Natural killer cell (primary cell): ENCODE measurements at regions not wholly inside any gene's neighbourhood (a gene's known extent, or its start where the extent isn't known, plus 50 kb on each side); places are given as distances from the start of the nearest gene placed in this dataset.

ENCODE experiments used
- ATAC-seq, 3 donors: fragments of 150-1000 bp in 2 of 3; fragments of 200-7000 bp in 1 of 3; cut with Tn5 transposase; 1 replicate in 1 of 3; 2 replicates in 2 of 3; pipeline ENCODE4 v1.10.0; 2021; ENCODE audit warnings: mild to moderate bottlenecking in 2 of 3, moderate library complexity in 2 of 3
- DNase-seq, 2 donors: peaks; one replicate each; pipeline versions ENCODE4 v3.0.0 to v3.0.0-alpha.2; 2013 to 2021; ENCODE audit warnings: mixed read lengths in 1 of 2
- H3K27ac ChIP-seq: one replicate; pipeline ENCODE4 v1.5.1; 2013; ENCODE audit warnings: mild to moderate bottlenecking, low read length
- H3K27me3 ChIP-seq: one replicate; pipeline ENCODE4 v1.6.1; 2013; ENCODE audit warnings: low read length; ENCODE audit not compliant: control insufficient read depth, insufficient read depth
- H3K36me3 ChIP-seq: one replicate; pipeline ENCODE4 v1.6.1; 2013; ENCODE audit warnings: low read length; ENCODE audit not compliant: control insufficient read depth, insufficient read depth
- H3K4me1 ChIP-seq: one replicate; pipeline ENCODE4 v1.6.1; 2013; ENCODE audit warnings: low read length; ENCODE audit not compliant: control insufficient read depth, insufficient read depth
- H3K4me3 ChIP-seq: one replicate; pipeline ENCODE4 v1.5.1; 2013; ENCODE audit warnings: low read length
- H3K9me3 ChIP-seq: one replicate; pipeline ENCODE4 v1.6.1; 2013; ENCODE audit warnings: low read length; ENCODE audit not compliant: control insufficient read depth, insufficient read depth
- H3K27ac Mint-ChIP-seq, 2 donors: one replicate each; pipeline ENCODE4 v1.8.0; 2022; ENCODE audit warnings: mild to moderate bottlenecking in 2 of 2, mixed read lengths in 2 of 2, moderate library complexity in 1 of 2
- H3K27me3 Mint-ChIP-seq, 2 donors: one replicate each; pipeline ENCODE4 v1.8.0; 2022; ENCODE audit warnings: low read depth in 2 of 2, mixed read lengths in 2 of 2
- H3K36me3 Mint-ChIP-seq: one replicate; pipeline ENCODE4 v1.8.0; 2022; ENCODE audit warnings: mixed read lengths
- H3K4me1 Mint-ChIP-seq, 2 donors: one replicate each; pipeline ENCODE4 v1.8.0; 2022; ENCODE audit warnings: mixed read lengths in 2 of 2
- H3K4me3 Mint-ChIP-seq: one replicate; pipeline ENCODE4 v1.8.0; 2022; ENCODE audit warnings: mild to moderate bottlenecking, moderate library complexity, mixed read lengths
- H3K9me3 Mint-ChIP-seq, 2 donors: one replicate each; pipeline ENCODE4 v1.8.0; 2022; ENCODE audit warnings: mixed read lengths in 2 of 2
- CTCF ChIP-seq: fragments of 200-600 bp; IDR thresholded peaks from one replicate; pipeline ENCODE4 v1.8.0; 2022; ENCODE audit warnings: antibody characterized with exemption
- WGBS: methylation state at CpG from one replicate; pipeline ENCODE4 v1.1.7; 2013; ENCODE audit warnings: missing lambda C conversion rate; ENCODE audit not compliant: insufficient coverage; 5-methylcytosine and 5-hydroxymethylcytosine counted together
- intact Hi-C: fragments of 100-400 bp; cut with micrococcal nuclease; formaldehyde crosslinking; loops from one replicate; pipeline ENCODE4 v1.14.2; 2022

- no peak for TF ChIP-seq CTCF
- H3K4me3 ChIP-seq, result no peak overlapping the region
- H3K36me3 Mint-ChIP-seq, result peaks cover 6% of the 10 kb centered on the region
- no peaks in the 10 kb centered on the region for H3K4me1 Mint-ChIP-seq
- no peak overlapping the region for H3K4me3 Mint-ChIP-seq
- H3K4me1 ChIP-seq, result no peaks in the 10 kb centered on the region
- intact Hi-C loops, result no loop called here
- peaks cover 4% of the 10 kb centered on the region for H3K9me3 ChIP-seq
- ATAC-seq (no peak), DNase-seq (no peak)
- H3K27me3 Mint-ChIP-seq, result no peaks in the 10 kb centered on the region
- H3K27ac ChIP-seq, result no peak overlapping the region
- peaks cover 8 to 24% of the 10 kb centered on the region in 2 donors for H3K9me3 Mint-ChIP-seq
- no peaks in the 10 kb centered on the region for H3K27me3 ChIP-seq
- no peaks in the 10 kb centered on the region for H3K36me3 ChIP-seq
- no peak overlapping the region for H3K27ac Mint-ChIP-seq
Observed at GRCh38 chr7:113548137-113548536, 370.7 kb downstream of the PPP1R3A start.

GRCh38 chr7:113521468-113521867 is 397.3 kb downstream of the PPP1R3A start:
- ATAC-seq (no peak), DNase-seq (no peak)
- H3K4me3 Mint-ChIP-seq, result no peak overlapping the region
- Histone ChIP-seq H3K4me1 (no peaks in the 10 kb centered on the region), H3K27me3 (no peaks in the 10 kb centered on the region), H3K4me3 (no peak overlapping the region), H3K27ac (no peak overlapping the region), H3K36me3 (no peaks in the 10 kb centered on the region), H3K9me3 (no peaks in the 10 kb centered on the region)
- peaks cover 10 to 26% of the 10 kb centered on the region in 2 donors for H3K9me3 Mint-ChIP-seq
- no peaks in the 10 kb centered on the region for H3K36me3 Mint-ChIP-seq
- intact Hi-C loops, result no loop called here
- H3K27me3 Mint-ChIP-seq, result no peaks in the 10 kb centered on the region
- H3K27ac Mint-ChIP-seq, result no peak overlapping the region
- no peaks in the 10 kb centered on the region for H3K4me1 Mint-ChIP-seq
- no peak for TF ChIP-seq CTCF
- WGBS, result no CpG with 5 or more reads among the region's 2 CpGs

- Mint-ChIP-seq H3K4me3 (no peak overlapping the region), H3K4me1 (no peaks in the 10 kb centered on the region), H3K27me3 (no peaks in the 10 kb centered on the region), H3K9me3 (peaks cover 14 to 24% of the 10 kb centered on the region in 2 donors), H3K36me3 (no peaks in the 10 kb centered on the region), H3K27ac (no peak overlapping the region)
- WGBS, result 66% methylated on average over 5 of the region's 5 CpGs
- H3K27ac ChIP-seq, result no peak overlapping the region
- H3K27me3 ChIP-seq, result no peaks in the 10 kb centered on the region
- no peak for ATAC-seq
- intact Hi-C loops, result no loop called here
- no peak for DNase-seq
- no peaks in the 10 kb centered on the region for H3K36me3 ChIP-seq
- H3K4me1 ChIP-seq, result no peaks in the 10 kb centered on the region
- no peak overlapping the region for H3K4me3 ChIP-seq
- no peak for TF ChIP-seq CTCF
- no peaks in the 10 kb centered on the region for H3K9me3 ChIP-seq
Observed at GRCh38 chr7:113519472-113519871, 399.3 kb downstream of the PPP1R3A start.

- Mint-ChIP-seq H3K27ac (no peak overlapping the region), H3K9me3 (peaks cover 15 to 21% of the 10 kb centered on the region in 2 donors), H3K27me3 (no peaks in the 10 kb centered on the region), H3K36me3 (peaks cover 7% of the 10 kb centered on the region), H3K4me3 (no peak overlapping the region), H3K4me1 (no peaks in the 10 kb centered on the region)
- Histone ChIP-seq H3K36me3 (no peaks in the 10 kb centered on the region), H3K27me3 (no peaks in the 10 kb centered on the region), H3K9me3 (no peaks in the 10 kb centered on the region), H3K4me3 (no peak overlapping the region), H3K4me1 (no peaks in the 10 kb centered on the region), H3K27ac (no peak overlapping the region)
- intact Hi-C loops, result no loop called here
- no peak for DNase-seq
- no peak for TF ChIP-seq CTCF
- 91% methylated on average over 3 of the region's 3 CpGs for WGBS
- no peak for ATAC-seq
Observed at GRCh38 chr7:113504691-113505090, 386.3 kb upstream of the SMIM30 start.
